H1 (cell line): ENCODE measurements at regions not wholly inside any gene's neighbourhood (a gene's known extent, or its start where the extent isn't known, plus 50 kb on each side); places are given as distances from the start of the nearest gene placed in this dataset.

Source experiments
- NRF1 ChIP-seq: IDR thresholded peaks from 2 replicates; pipeline ENCODE4 v1.6.1; 2011; ENCODE audit warnings: mild to moderate bottlenecking, low read depth, low read length, improper control_type of control experiment
- RAD21 ChIP-seq, 2 experiments: IDR thresholded peaks in 1 of 2; conservative IDR thresholded peaks in 1 of 2; 2 replicates each; pipeline ENCODE4 v1.6.1; 2011; ENCODE audit warnings: low read depth in 2 of 2, low read length in 2 of 2, improper control_type of control experiment in 1 of 2, inconsistent platforms in 1 of 2, mild to moderate bottlenecking in 1 of 2, moderate library complexity in 1 of 2

- TF ChIP-seq RAD21 (IDR thresholded peaks at IDR 0.05 in 1 of 2, conservative IDR thresholded peaks at IDR 0.05 in 1 of 2; ENCODE audit: low read depth in 2 of 2, low read length in 2 of 2): no peak
- no peak for TF ChIP-seq NRF1
- TF ChIP-seq, all 59 proteins: peak for 0
Measured at GRCh38 chr2:204434660-204435462, 110.4 kb upstream of the PARD3B start (continued).
